GM13976 (cell line): ENCODE measurements at regions not wholly inside any gene's neighbourhood (a gene's known extent, or its start where the extent isn't known, plus 50 kb on each side); places are given as distances from the start of the nearest gene placed in this dataset.

ENCODE experiments used
- DNase-seq: peaks from one replicate; pipeline ENCODE4 v3.0.0; 2012; ENCODE audit warnings: low spot score
- CTCF ChIP-seq: IDR thresholded peaks from 2 replicates; pipeline ENCODE4 v1.5.1; 2012; ENCODE audit warnings: borderline replicate concordance, mild to moderate bottlenecking; ENCODE audit not compliant: insufficient read depth; ENCODE audit errors: extremely low read depth, missing control alignments, control extremely low read depth
- in situ Hi-C: fragments of 300-500 bp; cut with MboI; formaldehyde crosslinking; loops from one replicate; pipeline ENCODE4 v1.12.0; 2022; ENCODE audit warnings: low sequenced_read_pairs, mixed read lengths, inconsistent platforms; ENCODE audit not compliant: unreplicated experiment

- no peak for DNase-seq
- in situ Hi-C loops = no loop called here
- no peak for TF ChIP-seq CTCF
Measured at GRCh38 chr2:83784947-83785346, 674.1 kb downstream of the SUCLG1 start.

GRCh38 chr2:83784315-83784714 lies 674.8 kb downstream of the SUCLG1 start:
- TF ChIP-seq CTCF = no peak
- DNase-seq = no peak
- in situ Hi-C loops = no loop called here

- in situ Hi-C loops = no loop called here
- no peak for DNase-seq
Measured at GRCh38 chr2:83782122-83782521, 677.0 kb downstream of the SUCLG1 start.

GRCh38 chr2:83764447-83765005 lies 694.6 kb downstream of the SUCLG1 start:
- DNase-seq = no peak
- no peak for TF ChIP-seq CTCF
- in situ Hi-C loops = no loop called here

More at GRCh38 chr2:83782122-83782521, 677.0 kb downstream of the SUCLG1 start:
- TF ChIP-seq CTCF = no peak

- in situ Hi-C loops = no loop called here
- TF ChIP-seq CTCF = no peak
- no peak for DNase-seq
Measured at GRCh38 chr2:83757329-83757728, 701.8 kb downstream of the SUCLG1 start.

GRCh38 chr2:83756219-83756618 lies 702.9 kb downstream of the SUCLG1 start:
- DNase-seq = no peak
- no peak for TF ChIP-seq CTCF
- in situ Hi-C loops = no loop called here
